ENCODE measurements at regions not wholly inside any gene's neighbourhood (a gene's known extent, or its start where the extent isn't known, plus 50 kb on each side); places are given as distances from the start of the nearest gene placed in this dataset.

- no peak overlapping the region for H3K27ac ChIP-seq
- H3K4me1 ChIP-seq, result no peaks in the 10 kb centered on the region
- TF ChIP-seq CTCF (IDR thresholded peaks at IDR 0.05), result no peak
- TF ChIP-seq POLR2A (IDR thresholded peaks at IDR 0.05), result no peak
- intact Hi-C loops (cut with DNase I), result no loop called here
- no peak for ATAC-seq
- peaks cover 0 to 1% (median 0%) of the 10 kb centered on the region in 9 donors for H3K27me3 ChIP-seq
- H3K9me3 ChIP-seq, result no peaks in the 10 kb centered on the region
- no peaks in the 10 kb centered on the region for H3K36me3 ChIP-seq
- WGBS, 4 donors, result 83 to 90% (median 87%) methylated on average over 3 of the region's 3 CpGs
- no peak for DNase-seq
- H3K4me3 ChIP-seq, result no peak overlapping the region
Measured at GRCh38 chr11:134925432-134925831, 513.4 kb upstream of the B3GAT1 start.

- ATAC-seq (no peak), DNase-seq (no peak)
- Histone ChIP-seq H3K9me3 (no peaks in the 10 kb centered on the region), H3K36me3 (no peaks in the 10 kb centered on the region), H3K27me3 (peaks cover 0 to 10% (median 0%) of the 10 kb centered on the region in 9 donors), H3K27ac (no peak overlapping the region), H3K4me1 (no peaks in the 10 kb centered on the region), H3K4me3 (no peak overlapping the region)
- 39 to 57% (median 45%) methylated on average over 7 of the region's 7 CpGs for WGBS, 4 donors
- intact Hi-C loops (cut with DNase I), result no loop called here
- TF ChIP-seq POLR2A (IDR thresholded peaks at IDR 0.05) (no peak), CTCF (IDR thresholded peaks at IDR 0.05) (no peak)
Measured at GRCh38 chr11:134923441-134923840, 511.4 kb upstream of the B3GAT1 start.

- Histone ChIP-seq H3K9me3 (no peaks in the 10 kb centered on the region), H3K27me3 (peaks cover 0 to 10% (median 0%) of the 10 kb centered on the region in 9 donors), H3K4me3 (no peak overlapping the region), H3K27ac (no peak overlapping the region), H3K4me1 (peaks cover 0 to under 1% (median 0%) of the 10 kb centered on the region in 12 donors), H3K36me3 (no peaks in the 10 kb centered on the region)
- DNase-seq (no peak), ATAC-seq (no peak)
- WGBS, 4 donors, result 51 to 61% (median 53%) methylated on average over 3 of the region's 3 CpGs
- intact Hi-C loops (cut with DNase I), result no loop called here
- TF ChIP-seq POLR2A (IDR thresholded peaks at IDR 0.05), result no peak
- TF ChIP-seq CTCF (IDR thresholded peaks at IDR 0.05), result no peak
Measured at GRCh38 chr11:134921938-134922337, 509.9 kb upstream of the B3GAT1 start.

GRCh38 chr11:134920851-134921608 lies 509.0 kb upstream of the B3GAT1 start:
- TF ChIP-seq CTCF (IDR thresholded peaks at IDR 0.05), result no peak
- no peak for TF ChIP-seq POLR2A (IDR thresholded peaks at IDR 0.05)
- ATAC-seq (no peak), DNase-seq (no peak)
- Histone ChIP-seq H3K27me3 (peaks cover 0 to 10% (median 0%) of the 10 kb centered on the region in 9 donors), H3K36me3 (no peaks in the 10 kb centered on the region), H3K4me1 (peaks cover 0 to 9% (median 0%) of the 10 kb centered on the region in 12 donors), H3K4me3 (no peak overlapping the region), H3K27ac (no peak overlapping the region), H3K9me3 (no peaks in the 10 kb centered on the region)
- intact Hi-C loops (cut with DNase I), result no loop called here
- WGBS, 4 donors, result 66 to 71% (median 69%) methylated on average over 8 of the region's 8 CpGs

Measured in heart left ventricle (tissue), 16 donors.